ENCODE measurements at regions not wholly inside any gene's neighbourhood (a gene's known extent, or its start where the extent isn't known, plus 50 kb on each side); places are given as distances from the start of the nearest gene placed in this dataset.

DNA sequence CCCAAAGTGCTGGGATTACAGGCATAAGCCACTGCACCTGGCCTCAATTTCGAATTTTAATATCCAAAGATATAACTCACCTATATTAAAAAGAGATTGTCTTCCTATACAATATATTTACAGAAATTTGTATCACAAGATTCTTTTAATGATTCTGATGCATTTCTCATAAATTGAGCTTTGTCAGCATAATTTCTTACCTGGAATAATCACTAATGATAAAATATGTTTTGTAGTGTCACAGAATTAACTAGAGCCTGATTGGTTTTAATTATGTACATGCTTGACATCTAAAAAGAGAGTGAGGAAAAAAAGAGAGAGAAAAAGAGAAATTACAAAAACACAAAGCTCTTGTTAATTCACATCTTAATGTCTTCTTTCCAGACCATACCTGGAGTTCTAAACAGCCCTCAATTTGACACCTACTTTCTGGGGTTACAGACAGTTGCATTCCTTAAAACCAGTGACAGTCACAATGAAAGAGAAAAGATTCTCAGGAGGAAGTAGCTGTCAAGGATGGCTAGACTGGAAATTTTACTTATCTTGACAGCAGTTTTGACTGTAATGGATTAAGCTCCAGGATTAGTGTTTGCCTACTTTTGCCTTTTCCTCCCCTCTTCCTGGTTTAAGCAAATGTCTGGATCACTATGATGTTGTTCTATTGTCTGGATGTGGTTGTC, 214.4 kb downstream of the SPRY2 start:
- Histone ChIP-seq H3K27ac (no peak overlapping the region), H3K36me3 (no peaks in the 10 kb centered on the region), H3K9me3 (no peaks in the 10 kb centered on the region), H3K4me3 (no peak overlapping the region), H3K27me3 (replicated peaks; ENCODE audit: insufficient read depth) (no peaks in the 10 kb centered on the region), H3K4me1 (replicated peaks) (no peaks in the 10 kb centered on the region)
- intact Hi-C loops (cut with DNase I) = no loop called here
- DNase-seq (ENCODE audit: low spot score) = no peak
- WGBS = 92% methylated on average over 1 of the region's 1 CpG
- TF ChIP-seq, protein P1, sequence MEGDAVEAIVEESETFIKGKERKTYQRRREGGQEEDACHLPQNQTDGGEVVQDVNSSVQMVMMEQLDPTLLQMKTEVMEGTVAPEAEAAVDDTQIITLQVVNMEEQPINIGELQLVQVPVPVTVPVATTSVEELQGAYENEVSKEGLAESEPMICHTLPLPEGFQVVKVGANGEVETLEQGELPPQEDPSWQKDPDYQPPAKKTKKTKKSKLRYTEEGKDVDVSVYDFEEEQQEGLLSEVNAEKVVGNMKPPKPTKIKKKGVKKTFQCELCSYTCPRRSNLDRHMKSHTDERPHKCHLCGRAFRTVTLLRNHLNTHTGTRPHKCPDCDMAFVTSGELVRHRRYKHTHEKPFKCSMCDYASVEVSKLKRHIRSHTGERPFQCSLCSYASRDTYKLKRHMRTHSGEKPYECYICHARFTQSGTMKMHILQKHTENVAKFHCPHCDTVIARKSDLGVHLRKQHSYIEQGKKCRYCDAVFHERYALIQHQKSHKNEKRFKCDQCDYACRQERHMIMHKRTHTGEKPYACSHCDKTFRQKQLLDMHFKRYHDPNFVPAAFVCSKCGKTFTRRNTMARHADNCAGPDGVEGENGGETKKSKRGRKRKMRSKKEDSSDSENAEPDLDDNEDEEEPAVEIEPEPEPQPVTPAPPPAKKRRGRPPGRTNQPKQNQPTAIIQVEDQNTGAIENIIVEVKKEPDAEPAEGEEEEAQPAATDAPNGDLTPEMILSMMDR (IDR thresholded peaks at IDR 0.05) = no peak
- TF ChIP-seq POLR2AphosphoS5 (IDR thresholded peaks at IDR 0.05) (no peak), POLR2A (IDR thresholded peaks at IDR 0.05) (no peak)

DNA sequence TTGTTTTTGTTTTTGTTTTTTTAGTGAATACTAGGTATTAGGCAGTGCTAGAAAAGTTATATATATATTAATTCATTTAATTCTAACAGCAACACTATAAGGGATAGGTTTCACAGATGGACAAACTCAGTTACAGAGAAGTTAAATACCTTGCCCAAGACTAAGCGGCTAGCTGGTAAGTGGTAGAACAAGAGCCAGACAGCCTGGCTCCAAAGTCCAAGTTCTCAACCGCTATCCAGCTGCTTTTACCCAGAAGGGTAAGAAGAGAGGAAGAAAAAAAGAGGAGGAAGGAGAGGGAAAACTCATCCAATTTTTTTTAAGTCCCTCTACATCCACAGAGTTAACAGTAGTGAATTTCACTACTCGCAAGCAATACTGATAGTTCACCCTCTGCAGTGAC, 217.0 kb downstream of the SPRY2 start:
- no peak for DNase-seq (ENCODE audit: low spot score)
- Histone ChIP-seq H3K36me3 (no peaks in the 10 kb centered on the region), H3K27ac (no peak overlapping the region), H3K4me1 (replicated peaks) (no peaks in the 10 kb centered on the region), H3K4me3 (no peak overlapping the region), H3K27me3 (replicated peaks; ENCODE audit: insufficient read depth) (no peaks in the 10 kb centered on the region), H3K9me3 (no peaks in the 10 kb centered on the region)
- WGBS = 98% methylated on average over 3 of the region's 3 CpGs
- intact Hi-C loops (cut with DNase I) = no loop called here
- TF ChIP-seq POLR2AphosphoS5 (IDR thresholded peaks at IDR 0.05) = no peak
- TF ChIP-seq POLR2A (IDR thresholded peaks at IDR 0.05) = no peak

DNA sequence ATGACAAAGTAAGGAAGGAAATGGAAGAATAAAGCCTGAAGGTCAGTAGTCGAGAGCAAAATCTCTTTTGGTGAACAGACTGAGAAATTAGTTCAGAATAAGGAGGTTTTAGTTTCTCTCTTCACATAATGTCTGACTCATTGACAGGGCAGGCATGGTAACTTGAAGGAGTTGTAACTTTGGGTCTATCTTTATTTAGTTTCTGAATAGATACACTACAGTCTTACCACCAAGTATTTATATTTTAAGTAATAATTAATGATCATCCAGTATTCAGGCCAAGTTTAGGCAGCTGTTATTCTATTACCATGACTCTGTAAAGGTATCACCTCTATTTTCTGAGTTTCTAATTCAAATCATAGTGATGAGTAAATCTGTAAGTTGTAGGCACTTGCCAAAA, 219.9 kb downstream of the SPRY2 start:
- 81% methylated on average over 1 of the region's 1 CpG for WGBS
- no peak for DNase-seq (ENCODE audit: low spot score)
- intact Hi-C loops (cut with DNase I) = no loop called here
- H3K9me3 ChIP-seq = no peaks in the 10 kb centered on the region
- H3K4me3 ChIP-seq = no peak overlapping the region
- no peaks in the 10 kb centered on the region for H3K27me3 ChIP-seq (replicated peaks; ENCODE audit: insufficient read depth)
- TF ChIP-seq, protein P1 (IDR thresholded peaks at IDR 0.05) = no peak
- TF ChIP-seq POLR2AphosphoS5 (IDR thresholded peaks at IDR 0.05) (no peak), POLR2A (IDR thresholded peaks at IDR 0.05) (no peak)
- no peaks in the 10 kb centered on the region for H3K4me1 ChIP-seq (replicated peaks)
- H3K36me3 ChIP-seq = no peaks in the 10 kb centered on the region
- H3K27ac ChIP-seq = no peak overlapping the region

DNA sequence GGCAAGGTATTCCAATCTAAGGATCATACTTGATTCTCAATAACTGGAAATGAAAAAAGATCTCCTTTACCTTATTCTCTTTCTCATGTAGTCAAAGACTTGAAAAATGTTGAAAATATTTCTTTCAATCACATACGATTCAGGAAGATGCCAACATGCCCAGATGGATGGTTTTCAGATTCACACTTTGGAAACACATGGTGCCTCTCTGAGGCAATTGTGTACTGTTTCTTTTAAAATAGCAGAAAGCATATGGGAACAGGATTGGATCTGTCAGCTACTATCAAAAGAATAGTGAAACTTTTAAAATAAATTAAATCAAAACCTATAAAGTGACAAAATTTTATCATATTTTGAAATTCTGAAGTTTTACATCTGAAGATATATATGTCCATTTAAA, 222.4 kb downstream of the SPRY2 start:
- H3K27me3 ChIP-seq (replicated peaks; ENCODE audit: insufficient read depth) = no peaks in the 10 kb centered on the region
- H3K36me3 ChIP-seq = no peaks in the 10 kb centered on the region
- TF ChIP-seq POLR2A (IDR thresholded peaks at IDR 0.05) (no peak), POLR2AphosphoS5 (IDR thresholded peaks at IDR 0.05) (no peak)
- TF ChIP-seq, protein P1 (IDR thresholded peaks at IDR 0.05) = no peak
- no peaks in the 10 kb centered on the region for H3K9me3 ChIP-seq
- H3K4me3 ChIP-seq = no peak overlapping the region
- intact Hi-C loops (cut with DNase I) = loop anchor here (2.0 kb wide), 1 partner anchor 32 kb away; no protein-coding TSS in a partner anchor
- no peaks in the 10 kb centered on the region for H3K4me1 ChIP-seq (replicated peaks)
- 94% methylated on average over 1 of the region's 1 CpG for WGBS
- no peak overlapping the region for H3K27ac ChIP-seq
- DNase-seq (ENCODE audit: low spot score) = no peak

DNA sequence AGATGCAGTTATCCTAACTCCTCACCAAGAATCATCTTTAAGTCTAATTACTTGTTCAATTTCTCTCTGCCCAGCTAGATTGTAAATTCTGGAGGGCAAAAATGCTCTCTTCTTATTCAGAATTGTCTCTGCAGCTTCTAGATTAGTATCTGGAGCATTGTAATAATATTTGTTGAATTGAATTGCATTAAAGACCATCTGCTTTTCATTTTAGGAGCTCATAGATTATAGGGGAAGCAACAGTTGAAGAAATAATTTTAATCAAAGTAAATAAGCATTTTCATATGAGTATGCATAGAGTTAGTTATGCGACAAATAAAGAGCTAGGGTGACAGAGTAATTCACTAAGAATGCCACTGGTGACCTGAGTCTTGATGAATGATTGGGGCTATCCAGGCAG, 222.8 kb downstream of the SPRY2 start:
- H3K27me3 ChIP-seq (replicated peaks; ENCODE audit: insufficient read depth) = no peaks in the 10 kb centered on the region
- no peaks in the 10 kb centered on the region for H3K4me1 ChIP-seq (replicated peaks)
- 100% methylated on average over 1 of the region's 1 CpG for WGBS
- DNase-seq (ENCODE audit: low spot score) = no peak
- H3K4me3 ChIP-seq = no peak overlapping the region
- TF ChIP-seq, protein P1 (IDR thresholded peaks at IDR 0.05) = no peak
- no peak for TF ChIP-seq POLR2A (IDR thresholded peaks at IDR 0.05)
- TF ChIP-seq POLR2AphosphoS5 (IDR thresholded peaks at IDR 0.05) = no peak
- H3K36me3 ChIP-seq = no peaks in the 10 kb centered on the region
- H3K27ac ChIP-seq = no peak overlapping the region
- intact Hi-C loops (cut with DNase I) = loop anchor here (2.0 kb wide), 1 partner anchor 33 kb away; no protein-coding TSS in a partner anchor
- H3K9me3 ChIP-seq = no peaks in the 10 kb centered on the region

All from prostate gland (tissue), 2 donors.